Mesenchymal stem cell (in vitro differentiated cells and primary cell): ENCODE measurements at regions not wholly inside any gene's neighbourhood (a gene's known extent, or its start where the extent isn't known, plus 50 kb on each side); places are given as distances from the start of the nearest gene placed in this dataset.
"Not testable (repeated sequence)": the region's sequence is repeated elsewhere in the genome, so short reads cannot be mapped to it uniquely, and the experiment has no call there.

Source experiments
- DNase-seq: peaks from one replicate; pipeline ENCODE4 v3.0.0-alpha.2; 2013
- H2AFZ ChIP-seq: one replicate; pipeline ENCODE4 v1.6.1; 2013; ENCODE audit warnings: low read depth, mild to moderate bottlenecking, control low read depth, inconsistent platforms, low read length, moderate library complexity
- H2AK5ac ChIP-seq: 2 replicates; pipeline ENCODE4 v1.6.1; 2013; ENCODE audit warnings: low read length, moderate library complexity, mild to moderate bottlenecking, inconsistent platforms; ENCODE audit not compliant: severe bottlenecking
- H2BK120ac ChIP-seq: one replicate; pipeline ENCODE4 v1.6.1; 2013; ENCODE audit warnings: low read depth, mild to moderate bottlenecking, inconsistent platforms, low read length, moderate library complexity
- H2BK12ac ChIP-seq, 2 experiments: one replicate each; pipeline ENCODE4 v1.6.1; 2013; ENCODE audit warnings: inconsistent platforms in 2 of 2, low read length in 2 of 2, mild to moderate bottlenecking in 2 of 2, moderate library complexity in 2 of 2, control low read depth in 1 of 2
- H2BK15ac ChIP-seq: one replicate; pipeline ENCODE4 v1.6.1; 2013; ENCODE audit warnings: mild to moderate bottlenecking, low read depth, inconsistent platforms; ENCODE audit not compliant: poor library complexity, severe bottlenecking
- H2BK5ac ChIP-seq: 2 replicates; pipeline ENCODE4 v1.6.1; 2013; ENCODE audit warnings: low read depth, mild to moderate bottlenecking, low read length, control low read depth, inconsistent platforms; ENCODE audit not compliant: poor library complexity, severe bottlenecking
- H3K14ac ChIP-seq, 2 experiments: one replicate each; pipeline ENCODE4 v1.6.1; 2013; ENCODE audit warnings: inconsistent platforms in 2 of 2, low read length in 2 of 2, control low read depth in 1 of 2, mild to moderate bottlenecking in 1 of 2, moderate library complexity in 1 of 2
- H3K18ac ChIP-seq, 2 experiments: one replicate each; pipeline ENCODE4 v1.6.1; 2013; ENCODE audit warnings: inconsistent platforms in 2 of 2, low read length in 2 of 2, control low read depth in 1 of 2, low read depth in 1 of 2, mild to moderate bottlenecking in 1 of 2
- H3K23ac ChIP-seq, 2 experiments: one replicate each; pipeline ENCODE4 v1.6.1; 2013; ENCODE audit warnings: inconsistent platforms in 2 of 2, low read length in 2 of 2, mild to moderate bottlenecking in 2 of 2, moderate library complexity in 2 of 2, control low read depth in 1 of 2
- H3K27ac ChIP-seq: 2 replicates; pipeline ENCODE4 v1.5.1; 2013; ENCODE audit warnings: mild to moderate bottlenecking, moderate library complexity, low read length, control low read depth, inconsistent platforms; ENCODE audit not compliant: poor library complexity, severe bottlenecking
- H3K27me3 ChIP-seq, 2 experiments: 2 replicates each; pipeline versions ENCODE4 v1.6.1 to v1.7.0; 2013; ENCODE audit warnings: low read length in 2 of 2, mild to moderate bottlenecking in 2 of 2, moderate library complexity in 2 of 2, control low read depth in 1 of 2, inconsistent platforms in 1 of 2; ENCODE audit not compliant: control insufficient read depth in 1 of 2, insufficient read depth in 1 of 2
- H3K36me3 ChIP-seq, 2 experiments: 2 replicates each; pipeline versions ENCODE4 v1.6.1 to v1.7.0; 2013; ENCODE audit warnings: low read length in 2 of 2, control low read depth in 1 of 2, inconsistent platforms in 1 of 2, low read depth in 1 of 2, mild to moderate bottlenecking in 1 of 2; ENCODE audit not compliant: insufficient read depth in 2 of 2, control insufficient read depth in 1 of 2
- H3K4ac ChIP-seq, 2 experiments: one replicate each; pipeline ENCODE4 v1.6.1; 2013; ENCODE audit warnings: inconsistent platforms in 2 of 2, low read length in 2 of 2, mild to moderate bottlenecking in 2 of 2, moderate library complexity in 2 of 2, control low read depth in 1 of 2, low read depth in 1 of 2
- H3K4me1 ChIP-seq: 2 replicates; pipeline ENCODE4 v1.6.1; 2013; ENCODE audit warnings: low read depth, low read length, control low read depth; ENCODE audit not compliant: control insufficient read depth, insufficient read depth
- H3K4me2 ChIP-seq: 2 replicates; pipeline ENCODE4 v1.6.1; 2013; ENCODE audit warnings: low read length, mild to moderate bottlenecking, inconsistent platforms; ENCODE audit not compliant: poor library complexity, severe bottlenecking
- H3K4me3 ChIP-seq, 2 experiments: 2 replicates each; pipeline versions ENCODE4 v1.5.1 to v1.7.0; 2013; ENCODE audit warnings: low read length in 2 of 2, mild to moderate bottlenecking in 2 of 2, control low read depth in 1 of 2, low read depth in 1 of 2; ENCODE audit not compliant: insufficient read depth in 1 of 2
- H3K79me1 ChIP-seq: replicated peaks from 2 replicates; pipeline ENCODE4 v1.6.1; 2013; ENCODE audit warnings: mild to moderate bottlenecking, control low read depth, low read length, inconsistent platforms; ENCODE audit not compliant: poor library complexity, severe bottlenecking
- H3K9ac ChIP-seq: 2 replicates; pipeline ENCODE4 v1.7.0; 2013; ENCODE audit warnings: mild to moderate bottlenecking, low read length, moderate library complexity
- H3K9me3 ChIP-seq: 2 replicates; pipeline ENCODE4 v1.7.0; 2013; ENCODE audit warnings: mild to moderate bottlenecking, low read length; ENCODE audit not compliant: control insufficient read depth
- H4K8ac ChIP-seq: one replicate; pipeline ENCODE4 v1.6.1; 2013; ENCODE audit warnings: inconsistent platforms, mild to moderate bottlenecking, low read length, moderate library complexity
- H4K91ac ChIP-seq: one replicate; pipeline ENCODE4 v1.6.1; 2013; ENCODE audit warnings: mild to moderate bottlenecking, low read length, inconsistent platforms
- WGBS: methylation state at CpG from one replicate; pipeline ENCODE4 v1.1.7; 2013; ENCODE audit warnings: mixed read lengths; 5-methylcytosine and 5-hydroxymethylcytosine counted together

- Histone ChIP-seq H3K79me1 (no peaks in the 10 kb centered on the region), H2BK5ac (no peak overlapping the region), H3K9ac (no peak overlapping the region), H3K4me2 (no peak overlapping the region), H2BK12ac (no peak overlapping the region), H2AFZ (no peak overlapping the region), H2BK15ac (no peak overlapping the region), H3K4ac (no peak overlapping the region), H3K23ac (no peak overlapping the region), H3K9me3 (peaks cover 15% of the 10 kb centered on the region), H3K18ac (no peak overlapping the region), H3K4me3 (no peak overlapping the region), H2BK120ac (no peak overlapping the region), H3K27ac (no peak overlapping the region), H3K27me3 (peaks cover 0 to 29% of the 10 kb centered on the region in 2 experiments), H4K91ac (no peak overlapping the region), H3K4me1 (no peaks in the 10 kb centered on the region), H4K8ac (no peak overlapping the region), H3K36me3 (no peaks in the 10 kb centered on the region), H2AK5ac (no peak overlapping the region), H3K14ac (no peak overlapping the region)
- 89% methylated on average over 2 of the region's 2 CpGs for WGBS
- no peak for DNase-seq
These were observed 137.9 kb downstream of the MINAR1 start for GRCh38 chr15:79570004-79570403.

- Histone ChIP-seq H3K27me3 (peaks cover 0 to 35% of the 10 kb centered on the region in 2 experiments), H3K4me1 (no peaks in the 10 kb centered on the region), H2BK12ac (no peak overlapping the region), H3K9ac (no peak overlapping the region), H2BK5ac (no peak overlapping the region), H2BK15ac (no peak overlapping the region), H3K36me3 (no peaks in the 10 kb centered on the region), H2AFZ (no peak overlapping the region), H3K9me3 (peaks cover 9% of the 10 kb centered on the region), H3K4me3 (no peak overlapping the region), H3K4me2 (no peak overlapping the region), H3K14ac (no peak overlapping the region), H4K8ac (no peak overlapping the region), H3K23ac (no peak overlapping the region), H3K27ac (no peak overlapping the region), H3K79me1 (no peaks in the 10 kb centered on the region), H3K18ac (no peak overlapping the region), H2BK120ac (no peak overlapping the region), H3K4ac (no peak overlapping the region), H4K91ac (no peak overlapping the region), H2AK5ac (no peak overlapping the region)
- WGBS, result 64% methylated on average over 6 of the region's 6 CpGs
- DNase-seq, result no peak
These were observed 140.7 kb downstream of the MINAR1 start for GRCh38 chr15:79572691-79573404.

- H2BK120ac ChIP-seq, H3K9me3 ChIP-seq, H3K23ac ChIP-seq, H4K8ac ChIP-seq, H3K4me3 ChIP-seq, H3K36me3 ChIP-seq, H3K27ac ChIP-seq, H3K79me1 ChIP-seq, H3K4me1 ChIP-seq, H2AK5ac ChIP-seq, H3K4ac ChIP-seq, DNase-seq, H3K14ac ChIP-seq, H2AFZ ChIP-seq, H3K4me2 ChIP-seq, H2BK5ac ChIP-seq, H3K9ac ChIP-seq, H3K18ac ChIP-seq, H2BK12ac ChIP-seq, H2BK15ac ChIP-seq, H4K91ac ChIP-seq: not testable (repeated sequence)
- WGBS, result 94% methylated on average over 1 of the region's 2 CpGs
- peaks cover 0 to 39% of the 10 kb centered on the region in 2 experiments for H3K27me3 ChIP-seq
These were observed 142.5 kb downstream of the MINAR1 start for GRCh38 chr15:79574431-79575273.

- H3K18ac ChIP-seq, result no peak overlapping the region
- H3K27ac ChIP-seq, result no peak overlapping the region
- H3K23ac ChIP-seq, result no peak overlapping the region
- no peak overlapping the region for H3K4me3 ChIP-seq
- H3K9me3 ChIP-seq, result no peaks in the 10 kb centered on the region
- H3K9ac ChIP-seq, result no peak overlapping the region
- H4K8ac ChIP-seq, result no peak overlapping the region
- H2BK15ac ChIP-seq, result no peak overlapping the region
- H2AK5ac ChIP-seq, result no peak overlapping the region
- no peak overlapping the region for H2BK12ac ChIP-seq
- no peak overlapping the region for H4K91ac ChIP-seq
- no peak for DNase-seq
- H3K14ac ChIP-seq, result no peak overlapping the region
- no peaks in the 10 kb centered on the region for H3K4me1 ChIP-seq
- no peak overlapping the region for H2BK5ac ChIP-seq
- H3K36me3 ChIP-seq, result no peaks in the 10 kb centered on the region
- H3K27me3 ChIP-seq, result peaks cover 0 to 7% of the 10 kb centered on the region in 2 experiments
- no peak overlapping the region for H2AFZ ChIP-seq
- no peak overlapping the region for H3K4ac ChIP-seq
- no peak overlapping the region for H2BK120ac ChIP-seq
- H3K4me2 ChIP-seq, result no peak overlapping the region
- no peaks in the 10 kb centered on the region for H3K79me1 ChIP-seq
These were observed 150.5 kb downstream of the MINAR1 start for GRCh38 chr15:79582650-79583049.
